NCI-H2227 treated with DMSO at 0.1 percent for 48 hours (cell line): ENCODE measurements at regions not wholly inside any gene's neighbourhood (a gene's known extent, or its start where the extent isn't known, plus 50 kb on each side); places are given as distances from the start of the nearest gene placed in this dataset.

Experiments used
- DNase-seq: peaks from one replicate; lab custom pipeline; 2025; lab: John Stamatoyannopoulos, UW

- peak; percentile 21 for DNase-seq
Observed at GRCh38 chr2:21694079-21694878, 570.5 kb downstream of the TDRD15 start.

DNA sequence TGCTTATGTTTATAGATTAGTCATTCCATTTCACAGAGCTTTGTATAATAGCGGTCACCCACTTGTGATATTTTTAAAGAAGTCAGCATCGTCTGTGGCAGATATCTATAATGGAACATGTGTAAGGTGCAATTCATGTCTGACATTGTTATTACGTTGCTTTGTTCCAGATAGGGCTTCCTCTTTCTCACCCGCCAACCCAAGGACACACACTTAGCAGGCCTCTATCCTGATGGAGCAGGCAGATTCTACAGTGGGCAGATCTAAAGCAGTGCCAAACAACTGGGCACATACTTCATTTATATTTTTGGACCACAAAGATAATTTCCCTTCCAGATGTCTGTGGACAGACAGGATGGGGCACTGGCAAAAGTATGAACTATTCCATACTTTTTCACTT, 573.1 kb downstream of the TDRD15 start:
- no peak for DNase-seq

- no peak for DNase-seq
Observed at GRCh38 chr2:21700644-21701043, 576.9 kb downstream of the TDRD15 start.

DNA sequence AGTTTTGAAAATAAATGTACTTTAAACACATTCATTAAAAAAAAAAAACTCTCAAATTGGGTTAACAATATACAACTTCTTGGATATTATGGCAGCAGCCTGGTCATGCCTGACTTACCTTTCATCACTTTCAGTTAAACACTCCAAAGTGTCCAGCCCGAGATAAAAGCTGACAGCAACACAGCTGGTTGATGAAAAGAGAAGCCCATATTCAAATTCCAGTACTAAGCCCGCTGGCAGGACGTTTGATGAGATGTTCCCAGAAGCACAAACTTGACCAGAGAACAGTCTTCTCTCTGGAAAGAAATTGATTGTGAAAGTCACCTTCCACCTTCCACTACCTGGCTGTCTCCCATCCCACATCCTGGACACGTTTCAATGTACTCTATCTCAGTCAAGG, 586.3 kb downstream of the TDRD15 start:
- no peak for DNase-seq

- DNase-seq, result no peak
Observed at GRCh38 chr2:21710496-21710895, 586.7 kb downstream of the TDRD15 start.

GRCh38 chr2:21715887-21716286, 592.1 kb downstream of the TDRD15 start:
- no peak for DNase-seq

- no peak for DNase-seq
Observed at GRCh38 chr2:21727101-21727500, 603.3 kb downstream of the TDRD15 start.

- DNase-seq, result no peak
Observed at GRCh38 chr2:21728133-21728532, 604.4 kb downstream of the TDRD15 start.

- DNase-seq, result no peak
Observed at GRCh38 chr2:21730141-21730540, 606.4 kb downstream of the TDRD15 start.

- DNase-seq, result no peak
Observed at GRCh38 chr2:21740484-21740883, 616.7 kb downstream of the TDRD15 start.

GRCh38 chr2:21746499-21746898, 622.7 kb downstream of the TDRD15 start:
- DNase-seq, result no peak

DNA sequence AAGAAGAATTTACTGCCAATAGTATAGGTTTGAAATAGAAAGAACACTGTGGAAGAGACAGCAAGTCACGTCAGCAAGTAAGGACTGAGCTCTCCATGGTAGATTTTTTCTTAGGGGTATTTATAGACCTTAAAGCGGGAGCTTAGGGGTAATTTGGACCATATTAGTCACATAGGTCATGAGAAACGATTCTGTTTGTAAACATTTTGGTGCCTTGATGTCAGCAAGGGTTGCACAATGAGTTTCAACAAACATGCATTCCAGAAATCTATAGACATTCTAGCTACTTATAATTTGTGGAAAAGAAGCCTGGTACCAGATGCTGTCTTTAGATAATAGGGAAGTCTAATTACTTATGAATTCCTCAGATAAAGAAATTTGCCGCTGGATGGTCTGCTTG, 624.7 kb downstream of the TDRD15 start:
- no peak for DNase-seq

GRCh38 chr2:21754164-21754788, 630.5 kb downstream of the TDRD15 start:
- no peak for DNase-seq

DNA sequence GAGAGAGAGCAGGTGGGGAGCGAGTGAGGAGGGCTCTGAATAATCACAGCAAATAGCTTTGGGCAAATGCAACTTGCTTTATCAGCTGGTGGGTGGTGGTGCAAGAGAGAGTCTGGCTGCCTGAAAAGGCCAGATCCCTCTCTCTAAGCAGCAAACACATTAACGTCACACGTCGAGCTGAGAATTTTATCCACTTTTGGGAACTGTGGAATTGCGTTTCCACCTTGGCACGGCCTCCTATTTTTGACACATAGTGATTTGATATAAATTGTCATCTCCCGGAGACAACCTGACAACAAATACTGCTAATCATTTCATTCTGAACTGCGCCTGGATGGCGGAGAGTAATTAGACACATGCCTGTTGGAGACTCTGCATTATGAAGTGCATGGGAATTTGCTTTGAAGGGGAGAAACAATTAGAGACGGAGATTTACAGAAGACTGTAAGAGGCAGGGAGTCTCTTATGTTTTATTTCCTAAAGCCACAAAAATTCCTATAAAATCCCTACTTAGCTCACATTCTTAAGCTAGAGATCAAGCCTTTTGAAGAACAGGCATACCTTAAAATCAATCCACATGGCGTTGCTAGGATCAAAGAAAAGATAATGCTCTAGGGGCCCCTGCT, 634.1 kb downstream of the TDRD15 start:
- peak; percentile 24 for DNase-seq

- no peak for DNase-seq
Observed at GRCh38 chr2:21759819-21760218, 636.1 kb downstream of the TDRD15 start.

- DNase-seq, result no peak
Observed at GRCh38 chr2:21761361-21761760, 637.6 kb downstream of the TDRD15 start.

- DNase-seq, result no peak
Observed at GRCh38 chr2:21763501-21763900, 639.7 kb downstream of the TDRD15 start.

- DNase-seq, result no peak
Observed at GRCh38 chr2:21770787-21771186, 647.0 kb downstream of the TDRD15 start.

- no peak for DNase-seq
Observed at GRCh38 chr2:21772624-21773023, 648.9 kb downstream of the TDRD15 start.

DNA sequence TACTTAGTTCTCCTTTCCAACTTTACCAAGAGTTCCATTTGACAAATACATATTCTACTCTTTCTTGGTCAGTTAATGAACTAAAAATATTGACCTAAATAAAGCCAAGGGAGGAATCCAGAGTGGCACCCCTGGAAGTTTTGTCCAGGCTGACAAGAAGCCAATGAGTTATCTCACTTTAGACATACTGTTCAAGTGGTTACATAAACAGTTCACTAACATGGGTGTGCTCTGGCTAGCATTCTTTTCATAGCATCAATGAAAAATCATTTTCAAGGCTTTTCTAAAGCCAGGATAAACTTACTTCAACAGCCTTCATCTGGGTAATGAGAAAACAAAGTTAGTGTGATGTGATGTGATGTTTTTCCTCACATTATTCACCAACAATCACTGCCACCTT, 649.4 kb downstream of the TDRD15 start:
- no peak for DNase-seq

DNA sequence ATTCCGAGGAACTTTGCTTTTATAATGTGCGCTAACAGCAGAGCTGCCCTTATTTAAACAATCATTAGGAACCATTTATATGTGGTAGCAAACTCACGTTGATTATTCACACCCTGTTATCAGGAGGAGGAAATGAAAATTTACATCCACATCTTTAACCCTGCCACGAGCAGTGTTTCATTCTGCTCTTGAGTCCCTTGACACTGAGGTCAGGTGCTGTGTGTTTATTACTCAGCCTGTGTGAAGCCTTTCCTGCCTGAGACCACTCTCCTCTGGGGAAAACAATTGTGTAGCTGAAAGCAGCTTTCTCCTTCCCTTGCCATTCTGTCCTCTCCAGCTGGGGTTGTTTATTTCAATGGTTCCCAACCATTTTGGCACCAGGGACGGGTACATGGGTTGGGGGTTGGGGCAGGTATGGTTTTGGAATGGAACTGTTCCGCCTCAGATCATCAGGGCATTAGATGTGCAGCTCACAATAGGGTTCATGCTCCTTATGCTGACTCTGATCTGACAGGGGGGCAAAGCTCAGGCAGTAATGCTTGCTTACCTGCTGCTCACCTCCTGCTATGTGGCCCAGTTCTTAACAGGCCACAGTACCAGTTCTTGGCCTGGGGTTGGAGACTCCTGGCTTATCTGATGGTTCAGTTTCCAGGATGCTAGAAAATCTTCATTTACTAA, 651.1 kb downstream of the TDRD15 start:
- peak; percentile 36 for DNase-seq

GRCh38 chr2:21779786-21780185, 656.0 kb downstream of the TDRD15 start:
- no peak for DNase-seq

DNA sequence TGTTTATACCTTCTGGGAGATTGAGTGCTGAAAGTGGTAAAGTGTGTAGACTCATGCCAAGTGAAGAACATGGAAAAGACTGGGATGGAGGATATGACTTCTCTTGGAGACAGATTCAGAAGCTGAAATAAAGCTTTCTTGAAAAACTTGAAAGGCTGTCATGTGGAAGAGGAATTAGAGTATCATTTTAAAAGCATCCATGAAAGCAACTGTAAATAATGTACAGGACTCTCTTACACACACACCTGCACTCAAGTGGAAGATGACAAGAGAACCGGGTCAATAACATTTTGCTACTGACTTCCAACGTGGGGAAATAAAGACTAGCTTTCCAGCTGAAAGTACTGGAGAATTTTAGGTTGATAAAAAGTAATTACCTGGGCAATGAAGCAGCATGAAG, 658.2 kb downstream of the TDRD15 start:
- DNase-seq, result no peak
